ENCODE measurements at regions not wholly inside any gene's neighbourhood (a gene's known extent, or its start where the extent isn't known, plus 50 kb on each side); places are given as distances from the start of the nearest gene placed in this dataset.

GRCh38 chr14:83864106-83864505 lies 1665.8 kb upstream of the FLRT2 start:
- TF ChIP-seq ZNF416 (CRISPR knock-in tag; IDR thresholded peaks at IDR 0.05) (no peak), SOX15 (CRISPR knock-in tag; IDR thresholded peaks at IDR 0.05) (no peak), NR3C1 (CRISPR knock-in tag; conservative IDR thresholded peaks at IDR 0.05; ENCODE audit: low read depth) (no peak), ZNF425 (CRISPR knock-in tag; conservative IDR thresholded peaks at IDR 0.05) (no peak)
- TF ChIP-seq, protein P1, sequence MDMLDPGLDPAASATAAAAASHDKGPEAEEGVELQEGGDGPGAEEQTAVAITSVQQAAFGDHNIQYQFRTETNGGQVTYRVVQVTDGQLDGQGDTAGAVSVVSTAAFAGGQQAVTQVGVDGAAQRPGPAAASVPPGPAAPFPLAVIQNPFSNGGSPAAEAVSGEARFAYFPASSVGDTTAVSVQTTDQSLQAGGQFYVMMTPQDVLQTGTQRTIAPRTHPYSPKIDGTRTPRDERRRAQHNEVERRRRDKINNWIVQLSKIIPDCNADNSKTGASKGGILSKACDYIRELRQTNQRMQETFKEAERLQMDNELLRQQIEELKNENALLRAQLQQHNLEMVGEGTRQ (CRISPR knock-in tag; IDR thresholded peaks at IDR 0.05), result no peak
- ChIA-PET POLR2A (no interaction called here), CTCF (no interaction called here)
- Mint-ChIP-seq H3K4me1 (peaks cover 13% of the 10 kb centered on the region), H3K27me3 (ENCODE audit: low read depth) (no peaks in the 10 kb centered on the region), H3K4me3 (no peak overlapping the region), H3K9me3 (no peaks in the 10 kb centered on the region), H3K36me3 (no peaks in the 10 kb centered on the region), H3K27ac (no peak overlapping the region)
- ATAC-seq, result no peak
- DNase-seq (ENCODE audit: low spot score), result no peak

- H3K9me3 Mint-ChIP-seq, result no peaks in the 10 kb centered on the region
- ChIA-PET POLR2A (no interaction called here), CTCF (no interaction called here)
- H3K4me1 Mint-ChIP-seq, result peaks cover 11% of the 10 kb centered on the region
- no peak overlapping the region for H3K27ac Mint-ChIP-seq
- ATAC-seq (no peak), DNase-seq (ENCODE audit: low spot score) (no peak)
- TF ChIP-seq HMGA2 (CRISPR knock-in tag; IDR thresholded peaks at IDR 0.05) (no peak), FOXK1 (CRISPR knock-in tag; IDR thresholded peaks at IDR 0.05) (no peak), HMGXB4 (CRISPR knock-in tag; IDR thresholded peaks at IDR 0.05) (no peak), TCF7 (CRISPR knock-in tag; IDR thresholded peaks at IDR 0.05; ENCODE audit: low read depth) (no peak), FOXP1 (CRISPR knock-in tag; IDR thresholded peaks at IDR 0.05; ENCODE audit: borderline replicate concordance) (no peak), ZMAT4 (CRISPR knock-in tag; IDR thresholded peaks at IDR 0.05) (no peak), PRDM15 (CRISPR knock-in tag; IDR thresholded peaks at IDR 0.05) (no peak), ZNF263 (CRISPR knock-in tag; IDR thresholded peaks at IDR 0.05; ENCODE audit: low read depth) (no peak), ELF4 (CRISPR knock-in tag; IDR thresholded peaks at IDR 0.05; ENCODE audit: low read depth) (no peak), MAX (CRISPR knock-in tag; IDR thresholded peaks at IDR 0.05) (no peak), SOX15 (CRISPR knock-in tag; IDR thresholded peaks at IDR 0.05) (no peak), TEAD1 (CRISPR knock-in tag; IDR thresholded peaks at IDR 0.05) (no peak)
- TF ChIP-seq, protein P1 (CRISPR knock-in tag; IDR thresholded peaks at IDR 0.05), result no peak
- TF ChIP-seq, protein P2, sequence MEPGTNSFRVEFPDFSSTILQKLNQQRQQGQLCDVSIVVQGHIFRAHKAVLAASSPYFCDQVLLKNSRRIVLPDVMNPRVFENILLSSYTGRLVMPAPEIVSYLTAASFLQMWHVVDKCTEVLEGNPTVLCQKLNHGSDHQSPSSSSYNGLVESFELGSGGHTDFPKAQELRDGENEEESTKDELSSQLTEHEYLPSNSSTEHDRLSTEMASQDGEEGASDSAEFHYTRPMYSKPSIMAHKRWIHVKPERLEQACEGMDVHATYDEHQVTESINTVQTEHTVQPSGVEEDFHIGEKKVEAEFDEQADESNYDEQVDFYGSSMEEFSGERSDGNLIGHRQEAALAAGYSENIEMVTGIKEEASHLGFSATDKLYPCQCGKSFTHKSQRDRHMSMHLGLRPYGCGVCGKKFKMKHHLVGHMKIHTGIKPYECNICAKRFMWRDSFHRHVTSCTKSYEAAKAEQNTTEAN (CRISPR knock-in tag; IDR thresholded peaks at IDR 0.05), result no peak
- H3K36me3 Mint-ChIP-seq, result no peaks in the 10 kb centered on the region
- H3K27me3 Mint-ChIP-seq (ENCODE audit: low read depth), result no peaks in the 10 kb centered on the region
- H3K4me3 Mint-ChIP-seq, result no peak overlapping the region
Observed at GRCh38 chr14:83867566-83868225, 1662.2 kb upstream of the FLRT2 start.

Measured in WTC11 (cell line).